Liver (tissue), 8 donors: ENCODE measurements at regions not wholly inside any gene's neighbourhood (a gene's known extent, or its start where the extent isn't known, plus 50 kb on each side); places are given as distances from the start of the nearest gene placed in this dataset.

Experiments
- DNase-seq: peaks from one replicate; pipeline ENCODE4 v3.0.0-alpha.2; 2017; ENCODE audit warnings: low spot score
- H3K27ac ChIP-seq, 2 donors: one replicate each; pipeline ENCODE4 v1.7.0; 2013; ENCODE audit warnings: inconsistent platforms in 2 of 2, low read length in 2 of 2, control low read depth in 1 of 2, low read depth in 1 of 2, mild to moderate bottlenecking in 1 of 2
- H3K27me3 ChIP-seq, 4 donors: one replicate each; pipeline versions ENCODE4 v1.6.1 to v1.7.0; 2013; ENCODE audit warnings: low read length in 3 of 4, inconsistent platforms in 1 of 4, mild to moderate bottlenecking in 1 of 4, moderate library complexity in 1 of 4; ENCODE audit not compliant: control insufficient read depth in 4 of 4, insufficient read depth in 4 of 4
- H3K36me3 ChIP-seq, 4 donors: one replicate each; pipeline versions ENCODE4 v1.6.1 to v1.7.0; 2013; ENCODE audit warnings: low read length in 3 of 4, mild to moderate bottlenecking in 3 of 4, low read depth in 1 of 4, moderate library complexity in 1 of 4; ENCODE audit not compliant: control insufficient read depth in 4 of 4, insufficient read depth in 3 of 4
- H3K4me1 ChIP-seq, 4 donors: one replicate each; pipeline versions ENCODE4 v1.6.1 to v1.7.0; 2013; ENCODE audit warnings: low read length in 3 of 4, mild to moderate bottlenecking in 3 of 4, moderate library complexity in 1 of 4; ENCODE audit not compliant: control insufficient read depth in 4 of 4, insufficient read depth in 4 of 4
- H3K4me3 ChIP-seq, 3 donors: one replicate each; pipeline versions ENCODE4 v1.6.1 to v1.7.0; 2013; ENCODE audit warnings: low read length in 3 of 3, control low read depth in 1 of 3, low read depth in 1 of 3, mild to moderate bottlenecking in 1 of 3
- H3K9ac ChIP-seq, 2 donors: one replicate each; pipeline ENCODE4 v1.7.0; 2013; ENCODE audit warnings: low read length in 2 of 2, mild to moderate bottlenecking in 2 of 2, moderate library complexity in 2 of 2, control low read depth in 1 of 2, low read depth in 1 of 2
- H3K9me3 ChIP-seq, 4 donors: one replicate each; pipeline versions ENCODE4 v1.6.1 to v1.7.0; 2013; ENCODE audit warnings: low read length in 3 of 4; ENCODE audit not compliant: control insufficient read depth in 4 of 4
- EGR1 ChIP-seq, 2 donors: IDR thresholded peaks; 2 replicates each; pipeline ENCODE4 v1.6.1; 2016 to 2018; ENCODE audit warnings: antibody characterized with exemption in 2 of 2, low read depth in 2 of 2
- FOXA1 ChIP-seq: IDR thresholded peaks from 2 replicates; pipeline ENCODE4 v1.6.1; 2016; ENCODE audit warnings: antibody characterized with exemption
- FOXA2 ChIP-seq: IDR thresholded peaks from 2 replicates; pipeline ENCODE4 v1.6.1; 2016; ENCODE audit warnings: antibody characterized with exemption
- GABPA ChIP-seq, 2 donors: IDR thresholded peaks in 1 of 2; conservative IDR thresholded peaks in 1 of 2; 2 replicates each; pipeline ENCODE4 v1.6.1; 2016; ENCODE audit warnings: antibody characterized with exemption in 2 of 2, mild to moderate bottlenecking in 1 of 2, moderate library complexity in 1 of 2
- HNF4A ChIP-seq, 2 donors: conservative IDR thresholded peaks; 2 replicates each; pipeline ENCODE4 v1.6.1; 2016; ENCODE audit warnings: antibody characterized with exemption in 2 of 2, mild to moderate bottlenecking in 2 of 2
- HNF4G ChIP-seq: IDR thresholded peaks from 2 replicates; pipeline ENCODE4 v1.6.1; 2016; ENCODE audit warnings: antibody characterized with exemption
- JUND ChIP-seq, 2 donors: IDR thresholded peaks; 2 replicates each; pipeline ENCODE4 v1.6.1; 2016; ENCODE audit warnings: antibody characterized with exemption in 2 of 2
- NR2F2 ChIP-seq: IDR thresholded peaks from 2 replicates; pipeline ENCODE4 v1.6.1; 2016; ENCODE audit warnings: antibody characterized with exemption
- RAD21 ChIP-seq, 2 donors: IDR thresholded peaks; 2 replicates each; pipeline ENCODE4 v1.6.1; 2016; ENCODE audit warnings: antibody characterized with exemption in 2 of 2, mild to moderate bottlenecking in 2 of 2
- RXRA ChIP-seq, 2 donors: IDR thresholded peaks; 2 replicates each; pipeline ENCODE4 v1.6.1; 2017 to 2018; ENCODE audit warnings: antibody characterized with exemption in 2 of 2, mild to moderate bottlenecking in 1 of 2
- SP1 ChIP-seq: IDR thresholded peaks from 2 replicates; pipeline ENCODE4 v1.6.1; 2018; ENCODE audit warnings: antibody characterized with exemption, mild to moderate bottlenecking
- YY1 ChIP-seq: IDR thresholded peaks from 2 replicates; pipeline ENCODE4 v1.6.1; 2016; ENCODE audit warnings: antibody characterized with exemption, mild to moderate bottlenecking
- WGBS: extraction: QIAGEN DNeasy Blood & Tissue Kit; methylation state at CpG from one replicate; pipeline ENCODE4 v1.1.7; 2013; 5-methylcytosine and 5-hydroxymethylcytosine counted together
- TF ChIP-seq, protein P1 (sequence below): IDR thresholded peaks from 2 replicates; pipeline ENCODE4 v1.6.1; 2016; ENCODE audit warnings: antibody characterized with exemption, mild to moderate bottlenecking
- TF ChIP-seq, protein P2 (sequence below): fragments of 150-350 bp; IDR thresholded peaks from 2 replicates; pipeline ENCODE4 v1.5.1; 2017; ENCODE audit warnings: improper control_type of control experiment, low read depth, low read length; ENCODE audit not compliant: missing input control
- TF ChIP-seq, protein P3 (sequence below): IDR thresholded peaks from 2 replicates; pipeline ENCODE4 v1.6.1; 2016; ENCODE audit warnings: antibody characterized with exemption
- TF ChIP-seq, protein P4 (sequence below): IDR thresholded peaks from 2 replicates; pipeline ENCODE4 v1.6.1; 2016; ENCODE audit warnings: antibody characterized with exemption
- TF ChIP-seq, protein P5 (sequence below): IDR thresholded peaks from 2 replicates; pipeline ENCODE4 v1.6.1; 2016; ENCODE audit warnings: antibody characterized with exemption
- donor health status: healthy.
- donor health status: healthy.
- donor health status: healthy.
- donor health status: healthy.
- donor health status: healthy.

DNA sequence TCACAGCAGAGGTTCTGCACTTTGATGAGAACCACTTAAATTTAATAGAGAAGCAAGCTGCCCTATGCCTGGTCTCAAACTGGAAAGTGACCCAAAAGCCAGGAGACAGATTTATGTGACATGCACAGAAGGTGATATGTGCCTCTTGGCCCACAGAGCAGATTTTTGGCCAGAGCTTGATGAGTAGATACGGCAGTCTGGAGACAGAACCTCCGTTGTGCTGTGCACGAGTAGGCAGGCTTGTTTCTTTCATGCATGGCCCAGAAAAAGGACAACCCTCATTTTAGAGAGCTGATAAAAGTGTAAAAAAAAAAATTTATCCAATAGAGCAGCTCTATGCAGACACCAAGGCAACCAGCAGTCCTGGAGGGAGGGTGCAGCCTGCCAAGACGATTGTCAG lies 423.1 kb downstream of the CNTN6 start:
- no peak overlapping the region for H3K27ac ChIP-seq

DNA sequence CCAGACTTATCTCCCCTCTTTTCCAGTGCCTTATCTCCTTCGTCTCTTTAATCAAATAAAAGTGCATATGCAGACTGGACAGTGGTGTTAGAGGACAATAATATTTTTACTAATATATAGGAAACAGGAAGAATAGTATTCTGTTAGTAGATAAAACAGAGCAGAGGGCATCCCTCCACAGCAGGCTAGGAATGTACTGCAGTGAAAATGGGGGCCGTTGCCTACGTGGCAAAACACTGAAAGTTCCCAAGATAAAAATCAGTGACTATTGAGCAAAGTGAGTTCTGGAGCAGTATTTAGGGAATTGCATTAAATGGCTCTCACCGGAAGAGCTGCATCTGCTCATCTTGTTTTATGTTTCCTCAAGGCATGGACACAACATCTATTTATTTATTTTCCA lies 435.0 kb downstream of the CNTN6 start:
- H3K4me1 ChIP-seq = no peaks in the 10 kb centered on the region
- no peak overlapping the region for H3K9ac ChIP-seq
- H3K27ac ChIP-seq = no peak overlapping the region
- TF ChIP-seq JUND (IDR thresholded peaks at IDR 0.05) (no peak), GABPA (IDR thresholded peaks at IDR 0.05 in 1 of 2, conservative IDR thresholded peaks at IDR 0.05 in 1 of 2) (no peak), YY1 (no peak), RXRA (IDR thresholded peaks at IDR 0.05) (no peak), FOXA2 (no peak), NR2F2 (no peak), SP1 (no peak), RAD21 (IDR thresholded peaks at IDR 0.05) (no peak), HNF4A (conservative IDR thresholded peaks at IDR 0.05) (no peak), EGR1 (IDR thresholded peaks at IDR 0.05; ENCODE audit: low read depth in 2 of 2) (no peak), HNF4G (no peak)
- TF ChIP-seq, protein P1, sequence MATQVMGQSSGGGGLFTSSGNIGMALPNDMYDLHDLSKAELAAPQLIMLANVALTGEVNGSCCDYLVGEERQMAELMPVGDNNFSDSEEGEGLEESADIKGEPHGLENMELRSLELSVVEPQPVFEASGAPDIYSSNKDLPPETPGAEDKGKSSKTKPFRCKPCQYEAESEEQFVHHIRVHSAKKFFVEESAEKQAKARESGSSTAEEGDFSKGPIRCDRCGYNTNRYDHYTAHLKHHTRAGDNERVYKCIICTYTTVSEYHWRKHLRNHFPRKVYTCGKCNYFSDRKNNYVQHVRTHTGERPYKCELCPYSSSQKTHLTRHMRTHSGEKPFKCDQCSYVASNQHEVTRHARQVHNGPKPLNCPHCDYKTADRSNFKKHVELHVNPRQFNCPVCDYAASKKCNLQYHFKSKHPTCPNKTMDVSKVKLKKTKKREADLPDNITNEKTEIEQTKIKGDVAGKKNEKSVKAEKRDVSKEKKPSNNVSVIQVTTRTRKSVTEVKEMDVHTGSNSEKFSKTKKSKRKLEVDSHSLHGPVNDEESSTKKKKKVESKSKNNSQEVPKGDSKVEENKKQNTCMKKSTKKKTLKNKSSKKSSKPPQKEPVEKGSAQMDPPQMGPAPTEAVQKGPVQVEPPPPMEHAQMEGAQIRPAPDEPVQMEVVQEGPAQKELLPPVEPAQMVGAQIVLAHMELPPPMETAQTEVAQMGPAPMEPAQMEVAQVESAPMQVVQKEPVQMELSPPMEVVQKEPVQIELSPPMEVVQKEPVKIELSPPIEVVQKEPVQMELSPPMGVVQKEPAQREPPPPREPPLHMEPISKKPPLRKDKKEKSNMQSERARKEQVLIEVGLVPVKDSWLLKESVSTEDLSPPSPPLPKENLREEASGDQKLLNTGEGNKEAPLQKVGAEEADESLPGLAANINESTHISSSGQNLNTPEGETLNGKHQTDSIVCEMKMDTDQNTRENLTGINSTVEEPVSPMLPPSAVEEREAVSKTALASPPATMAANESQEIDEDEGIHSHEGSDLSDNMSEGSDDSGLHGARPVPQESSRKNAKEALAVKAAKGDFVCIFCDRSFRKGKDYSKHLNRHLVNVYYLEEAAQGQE = no peak
- TF ChIP-seq, protein P2, sequence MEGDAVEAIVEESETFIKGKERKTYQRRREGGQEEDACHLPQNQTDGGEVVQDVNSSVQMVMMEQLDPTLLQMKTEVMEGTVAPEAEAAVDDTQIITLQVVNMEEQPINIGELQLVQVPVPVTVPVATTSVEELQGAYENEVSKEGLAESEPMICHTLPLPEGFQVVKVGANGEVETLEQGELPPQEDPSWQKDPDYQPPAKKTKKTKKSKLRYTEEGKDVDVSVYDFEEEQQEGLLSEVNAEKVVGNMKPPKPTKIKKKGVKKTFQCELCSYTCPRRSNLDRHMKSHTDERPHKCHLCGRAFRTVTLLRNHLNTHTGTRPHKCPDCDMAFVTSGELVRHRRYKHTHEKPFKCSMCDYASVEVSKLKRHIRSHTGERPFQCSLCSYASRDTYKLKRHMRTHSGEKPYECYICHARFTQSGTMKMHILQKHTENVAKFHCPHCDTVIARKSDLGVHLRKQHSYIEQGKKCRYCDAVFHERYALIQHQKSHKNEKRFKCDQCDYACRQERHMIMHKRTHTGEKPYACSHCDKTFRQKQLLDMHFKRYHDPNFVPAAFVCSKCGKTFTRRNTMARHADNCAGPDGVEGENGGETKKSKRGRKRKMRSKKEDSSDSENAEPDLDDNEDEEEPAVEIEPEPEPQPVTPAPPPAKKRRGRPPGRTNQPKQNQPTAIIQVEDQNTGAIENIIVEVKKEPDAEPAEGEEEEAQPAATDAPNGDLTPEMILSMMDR = no peak
- TF ChIP-seq, protein P3, sequence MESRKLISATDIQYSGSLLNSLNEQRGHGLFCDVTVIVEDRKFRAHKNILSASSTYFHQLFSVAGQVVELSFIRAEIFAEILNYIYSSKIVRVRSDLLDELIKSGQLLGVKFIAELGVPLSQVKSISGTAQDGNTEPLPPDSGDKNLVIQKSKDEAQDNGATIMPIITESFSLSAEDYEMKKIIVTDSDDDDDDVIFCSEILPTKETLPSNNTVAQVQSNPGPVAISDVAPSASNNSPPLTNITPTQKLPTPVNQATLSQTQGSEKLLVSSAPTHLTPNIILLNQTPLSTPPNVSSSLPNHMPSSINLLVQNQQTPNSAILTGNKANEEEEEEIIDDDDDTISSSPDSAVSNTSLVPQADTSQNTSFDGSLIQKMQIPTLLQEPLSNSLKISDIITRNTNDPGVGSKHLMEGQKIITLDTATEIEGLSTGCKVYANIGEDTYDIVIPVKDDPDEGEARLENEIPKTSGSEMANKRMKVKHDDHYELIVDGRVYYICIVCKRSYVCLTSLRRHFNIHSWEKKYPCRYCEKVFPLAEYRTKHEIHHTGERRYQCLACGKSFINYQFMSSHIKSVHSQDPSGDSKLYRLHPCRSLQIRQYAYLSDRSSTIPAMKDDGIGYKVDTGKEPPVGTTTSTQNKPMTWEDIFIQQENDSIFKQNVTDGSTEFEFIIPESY = no peak
- no peaks in the 10 kb centered on the region for H3K36me3 ChIP-seq
- 65% methylated on average over 4 of the region's 4 CpGs for WGBS
- no peak overlapping the region for H3K4me3 ChIP-seq
- H3K27me3 ChIP-seq = no peaks in the 10 kb centered on the region
- H3K9me3 ChIP-seq = no peaks in the 10 kb centered on the region
- no peak for DNase-seq

More for the DNA sequence above, 423.1 kb downstream of the CNTN6 start:
- 60% methylated on average over 4 of the region's 4 CpGs for WGBS
- Histone ChIP-seq H3K9ac (no peak overlapping the region), H3K36me3 (no peaks in the 10 kb centered on the region), H3K4me1 (no peaks in the 10 kb centered on the region), H3K4me3 (no peak overlapping the region), H3K27me3 (no peaks in the 10 kb centered on the region), H3K9me3 (no peaks in the 10 kb centered on the region)
- no peak for TF ChIP-seq NR2F2
- TF ChIP-seq, protein P4, sequence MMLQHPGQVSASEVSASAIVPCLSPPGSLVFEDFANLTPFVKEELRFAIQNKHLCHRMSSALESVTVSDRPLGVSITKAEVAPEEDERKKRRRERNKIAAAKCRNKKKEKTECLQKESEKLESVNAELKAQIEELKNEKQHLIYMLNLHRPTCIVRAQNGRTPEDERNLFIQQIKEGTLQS = no peak
- TF ChIP-seq FOXA1 = no peak
- no peak for TF ChIP-seq YY1
- TF ChIP-seq, protein P1 = no peak
- TF ChIP-seq EGR1 (IDR thresholded peaks at IDR 0.05; ENCODE audit: low read depth in 2 of 2) = no peak
- TF ChIP-seq, protein P5, sequence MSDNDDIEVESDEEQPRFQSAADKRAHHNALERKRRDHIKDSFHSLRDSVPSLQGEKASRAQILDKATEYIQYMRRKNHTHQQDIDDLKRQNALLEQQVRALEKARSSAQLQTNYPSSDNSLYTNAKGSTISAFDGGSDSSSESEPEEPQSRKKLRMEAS = no peak
- no peak for DNase-seq
